GM12892 (cell line): ENCODE measurements at regions not wholly inside any gene's neighbourhood (a gene's known extent, or its start where the extent isn't known, plus 50 kb on each side); places are given as distances from the start of the nearest gene placed in this dataset.

Experiments
- POLR2AphosphoS5 ChIP-seq: IDR thresholded peaks from 2 replicates; pipeline ENCODE4 v1.6.1; 2011; ENCODE audit warnings: low read depth, low read length, control low read depth
- TAF1 ChIP-seq: IDR thresholded peaks from 2 replicates; pipeline ENCODE4 v1.6.1; 2011; ENCODE audit warnings: low read depth, mild to moderate bottlenecking, control low read depth, low read length, borderline replicate concordance

DNA sequence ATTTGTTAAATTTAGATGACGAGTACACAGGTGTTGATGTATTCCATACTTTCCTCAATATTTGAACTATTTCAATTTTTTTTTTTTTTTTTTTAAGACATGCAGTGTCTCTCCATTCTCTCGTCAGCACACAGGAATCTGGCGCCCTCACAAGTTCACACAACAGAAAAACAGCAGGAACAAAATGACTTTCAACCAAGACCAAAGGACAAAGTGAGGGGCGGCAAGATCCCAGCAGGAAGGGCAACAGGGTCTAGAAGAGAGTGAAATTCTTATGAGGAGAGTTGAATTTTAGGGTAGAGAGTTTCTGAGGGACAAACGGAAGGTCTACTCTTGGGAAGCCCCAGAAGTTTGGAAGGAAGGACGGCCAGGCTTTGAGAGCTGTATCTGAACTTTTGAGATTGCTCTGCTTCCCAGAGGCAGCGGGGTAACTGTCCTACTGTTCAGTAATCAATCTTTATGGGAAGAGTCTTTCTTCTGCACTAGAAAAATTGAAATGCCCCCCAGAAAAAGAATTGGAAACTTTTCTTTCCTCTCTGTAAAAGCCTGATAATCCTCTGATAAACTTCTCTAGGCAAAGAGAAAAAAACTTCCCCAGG lies 760.2 kb downstream of the RAB28 start:
- TF ChIP-seq TAF1: no peak
- TF ChIP-seq POLR2AphosphoS5: no peak
